GM23248 (cell line): ENCODE measurements at regions not wholly inside any gene's neighbourhood (a gene's known extent, or its start where the extent isn't known, plus 50 kb on each side); places are given as distances from the start of the nearest gene placed in this dataset. TPM values are rescaled to one million over a fixed set of nuclear protein-coding genes. Genes with fewer than 3 reads are reported as not detected.

Experiments
- DNase-seq: peaks from one replicate; pipeline ENCODE4 v3.0.0-alpha.2; 2015
- H2AFZ ChIP-seq: fragments of 200-600 bp; sonication (generic); 2 replicates; pipeline ENCODE4 v1.6.1; 2016; ENCODE audit warnings: antibody characterized with exemption
- H3F3A ChIP-seq: fragments of 200-600 bp; sonication (generic); 2 replicates; pipeline ENCODE4 v1.6.1; 2016; ENCODE audit warnings: mild to moderate bottlenecking, antibody characterized with exemption, mixed run types; ENCODE audit not compliant: insufficient read depth
- H3K27ac ChIP-seq: fragments of 200-600 bp; sonication (generic); 2 replicates; pipeline ENCODE4 v1.5.1; 2016; ENCODE audit warnings: mild to moderate bottlenecking
- H3K27me3 ChIP-seq: fragments of 200-600 bp; sonication (generic); replicated peaks from 2 replicates; pipeline ENCODE4 v1.6.1; 2016; ENCODE audit warnings: mild to moderate bottlenecking; ENCODE audit not compliant: insufficient read depth
- H3K36me3 ChIP-seq: fragments of 200-600 bp; sonication (generic); 2 replicates; pipeline ENCODE4 v1.6.1; 2016; ENCODE audit warnings: low read depth, mild to moderate bottlenecking
- H3K4me1 ChIP-seq: fragments of 200-600 bp; sonication (generic); 2 replicates; pipeline ENCODE4 v1.6.1; 2016; ENCODE audit warnings: mild to moderate bottlenecking; ENCODE audit not compliant: insufficient read depth
- H3K4me2 ChIP-seq: fragments of 200-600 bp; sonication (generic); one replicate; pipeline ENCODE4 v1.6.1; 2016; ENCODE audit warnings: mild to moderate bottlenecking; ENCODE audit not compliant: unreplicated experiment
- H3K4me3 ChIP-seq: fragments of 200-600 bp; sonication (generic); 2 replicates; pipeline ENCODE4 v1.5.1; 2016; ENCODE audit warnings: mild to moderate bottlenecking
- H3K79me2 ChIP-seq: fragments of 200-600 bp; sonication (generic); 2 replicates; pipeline ENCODE4 v1.6.1; 2016; ENCODE audit warnings: mild to moderate bottlenecking; ENCODE audit not compliant: insufficient read depth
- H3K9ac ChIP-seq: fragments of 200-600 bp; sonication (generic); 2 replicates; pipeline ENCODE4 v1.6.1; 2016; ENCODE audit warnings: mild to moderate bottlenecking
- H3K9me2 ChIP-seq: fragments of 200-600 bp; sonication (generic); 2 replicates; pipeline ENCODE4 v1.6.1; 2016; ENCODE audit warnings: mixed run types, mild to moderate bottlenecking, moderate library complexity; ENCODE audit not compliant: insufficient read depth
- H3K9me3 ChIP-seq: fragments of 200-600 bp; sonication (generic); one replicate; pipeline ENCODE4 v1.6.1; 2017; ENCODE audit warnings: low read depth
- H4K20me1 ChIP-seq: fragments of 200-600 bp; sonication (generic); 2 replicates; pipeline ENCODE4 v1.6.0; 2016; ENCODE audit not compliant: insufficient read depth
- EZH2 ChIP-seq: fragments of 200-600 bp; sonication (generic); IDR thresholded peaks from 2 replicates; pipeline ENCODE4 v1.6.1; 2018; ENCODE audit warnings: antibody characterized with exemption, mild to moderate bottlenecking; ENCODE audit not compliant: insufficient read depth, poor library complexity, severe bottlenecking
- EZH2phosphoT487 ChIP-seq: fragments of 200-600 bp; sonication (generic); IDR thresholded peaks from 2 replicates; pipeline ENCODE4 v1.6.1; 2018; ENCODE audit warnings: antibody characterized with exemption, moderate library complexity, mild to moderate bottlenecking, low read depth; ENCODE audit not compliant: insufficient read depth
- WGBS, 2 experiments: methylation state at CpG; one replicate each; pipeline ENCODE4 v1.1.6; 2015 to 2017; ENCODE audit warnings: low lambda C conversion rate in 2 of 2, low coverage in 1 of 2; ENCODE audit errors: missing lambda C conversion rate in 2 of 2; 5-methylcytosine and 5-hydroxymethylcytosine counted together
- in situ Hi-C: fragments of 300-500 bp; cut with MboI; formaldehyde crosslinking; loops from 2 replicates; pipeline ENCODE4 v1.15.0; 2020
- small RNA-seq: library from RNA; depleted of rRNA; stranded (forward); fragments of <200 nt; gene quantifications from one replicate; pipeline ENCODE3, GENCODE V24; 2014; ENCODE audit warnings: low read depth, low replicate concordance

- Histone ChIP-seq H3F3A (no peaks in the 10 kb centered on the region), H3K4me1 (no peaks in the 10 kb centered on the region), H3K27me3 (no peaks in the 10 kb centered on the region), H3K9me2 (no peaks in the 10 kb centered on the region), H3K27ac (no peak overlapping the region), H3K79me2 (no peaks in the 10 kb centered on the region), H3K9ac (no peak overlapping the region), H3K36me3 (no peaks in the 10 kb centered on the region), H3K4me3 (no peak overlapping the region), H4K20me1 (no peaks in the 10 kb centered on the region), H3K9me3 (no peaks in the 10 kb centered on the region), H2AFZ (no peak overlapping the region), H3K4me2 (no peak overlapping the region)
- no peak for DNase-seq
- 57 to 77% methylated on average over 5 of the region's 5 CpGs for WGBS, 2 experiments
- TF ChIP-seq EZH2phosphoT487 (no peak), EZH2 (no peak)
- in situ Hi-C loops: no loop called here
Observed at GRCh38 chrX:44643723-44644122, 101.1 kb upstream of the FUNDC1 start.

- Histone ChIP-seq H3K4me1 (no peaks in the 10 kb centered on the region), H3K4me3 (no peak overlapping the region)
- TF ChIP-seq EZH2phosphoT487: no peak
- no peak for TF ChIP-seq EZH2
Observed at GRCh38 chrX:44637282-44637681, 94.6 kb upstream of the FUNDC1 start.

GRCh38 chrX:44621078-44621477 lies 78.4 kb upstream of the FUNDC1 start:
- H3K9ac ChIP-seq: no peak overlapping the region
- no peak overlapping the region for H3K4me2 ChIP-seq
- TF ChIP-seq EZH2: no peak
- TF ChIP-seq EZH2phosphoT487: no peak
- no peaks in the 10 kb centered on the region for H3F3A ChIP-seq
- in situ Hi-C loops: no loop called here
- 14 to 23% methylated on average over 4 of the region's 4 CpGs for WGBS, 2 experiments
- H3K36me3 ChIP-seq: no peaks in the 10 kb centered on the region
- H3K9me2 ChIP-seq: no peaks in the 10 kb centered on the region
- no peaks in the 10 kb centered on the region for H3K9me3 ChIP-seq
- no peak overlapping the region for H3K4me3 ChIP-seq
- no peaks in the 10 kb centered on the region for H3K4me1 ChIP-seq
- DNase-seq: no peak
- no peaks in the 10 kb centered on the region for H4K20me1 ChIP-seq
- H2AFZ ChIP-seq: no peak overlapping the region
- no peaks in the 10 kb centered on the region for H3K79me2 ChIP-seq
- no peaks in the 10 kb centered on the region for H3K27me3 ChIP-seq
- no peak overlapping the region for H3K27ac ChIP-seq

More at GRCh38 chrX:44637282-44637681, 94.6 kb upstream of the FUNDC1 start:
- Histone ChIP-seq H3K4me2 (no peak overlapping the region), H4K20me1 (no peaks in the 10 kb centered on the region), H3K27me3 (no peaks in the 10 kb centered on the region), H3K27ac (no peak overlapping the region), H2AFZ (no peak overlapping the region), H3K36me3 (no peaks in the 10 kb centered on the region), H3K79me2 (no peaks in the 10 kb centered on the region), H3F3A (no peaks in the 10 kb centered on the region), H3K9me2 (no peaks in the 10 kb centered on the region), H3K9ac (no peak overlapping the region), H3K9me3 (no peaks in the 10 kb centered on the region)
- 50 to 58% methylated on average over 1 of the region's 1 CpG for WGBS, 2 experiments
- no peak for DNase-seq
- in situ Hi-C loops: no loop called here

GRCh38 chrX:44619039-44619438 lies 76.4 kb upstream of the FUNDC1 start:
- WGBS, 2 experiments: 67 to 72% methylated on average over 3 to 4 of the region's 4 CpGs
- TF ChIP-seq EZH2 (no peak), EZH2phosphoT487 (no peak)

GRCh38 chrX:44596277-44596676 lies 53.6 kb upstream of the FUNDC1 start:
- H3K4me1 ChIP-seq: no peaks in the 10 kb centered on the region
- no peaks in the 10 kb centered on the region for H3K36me3 ChIP-seq
- no peak for DNase-seq
- H3K4me2 ChIP-seq: no peak overlapping the region
- no peak overlapping the region for H3K9ac ChIP-seq
- no peaks in the 10 kb centered on the region for H3K9me3 ChIP-seq
- H3K79me2 ChIP-seq: no peaks in the 10 kb centered on the region
- H3K9me2 ChIP-seq: no peaks in the 10 kb centered on the region
- 50 to 56% methylated on average over 2 of the region's 2 CpGs for WGBS, 2 experiments
- H3F3A ChIP-seq: no peaks in the 10 kb centered on the region
- H2AFZ ChIP-seq: no peak overlapping the region
- no peaks in the 10 kb centered on the region for H4K20me1 ChIP-seq
- in situ Hi-C loops: no loop called here
- TF ChIP-seq EZH2 (no peak), EZH2phosphoT487 (no peak)
- no peaks in the 10 kb centered on the region for H3K27me3 ChIP-seq
- H3K4me3 ChIP-seq: no peak overlapping the region
- H3K27ac ChIP-seq: no peak overlapping the region

More at GRCh38 chrX:44619039-44619438, 76.4 kb upstream of the FUNDC1 start:
- Histone ChIP-seq H3K4me1 (no peaks in the 10 kb centered on the region), H3K27me3 (no peaks in the 10 kb centered on the region), H3K36me3 (no peaks in the 10 kb centered on the region), H2AFZ (no peak overlapping the region), H3K27ac (no peak overlapping the region), H3K79me2 (no peaks in the 10 kb centered on the region), H3K9ac (no peak overlapping the region), H3K4me2 (no peak overlapping the region), H3F3A (no peaks in the 10 kb centered on the region), H3K9me2 (no peaks in the 10 kb centered on the region), H4K20me1 (no peaks in the 10 kb centered on the region), H3K9me3 (no peaks in the 10 kb centered on the region), H3K4me3 (no peak overlapping the region)
- no peak for DNase-seq
- in situ Hi-C loops: no loop called here

Small RNA genes in the stretch of these regions (small RNA-seq; reads per million reads assigned to genes)
- gene RN7SL291P: not detected
